DOHH2 (cell line): ENCODE measurements at regions not wholly inside any gene's neighbourhood (a gene's known extent, or its start where the extent isn't known, plus 50 kb on each side); places are given as distances from the start of the nearest gene placed in this dataset.

ENCODE experiments used
- H3F3A ChIP-seq: fragments of 200-600 bp; sonication (generic), shearing (Covaris generic); 2 replicates; pipeline ENCODE4 v1.6.0; 2016; ENCODE audit warnings: antibody characterized with exemption, mild to moderate bottlenecking; ENCODE audit not compliant: control insufficient read depth, insufficient read depth
- H3K27ac ChIP-seq: fragments of 200-600 bp; sonication (generic); 2 replicates; pipeline ENCODE4 v1.5.1; 2014; ENCODE audit warnings: low read depth, mild to moderate bottlenecking, low read length, moderate library complexity
- H3K27me3 ChIP-seq: fragments of 200-600 bp; sonication (generic); 2 replicates; pipeline ENCODE4 v1.6.1; 2014; ENCODE audit warnings: mild to moderate bottlenecking, low read length, mixed read lengths; ENCODE audit not compliant: control insufficient read depth
- H3K36me3 ChIP-seq: fragments of 200-600 bp; sonication (generic); 2 replicates; pipeline ENCODE4 v1.6.1; 2014; ENCODE audit warnings: mild to moderate bottlenecking, low read length, moderate library complexity, mixed read lengths; ENCODE audit not compliant: control insufficient read depth
- H3K4me1 ChIP-seq: fragments of 200-600 bp; sonication (generic); 2 replicates; pipeline ENCODE4 v1.6.1; 2014; ENCODE audit warnings: mild to moderate bottlenecking, low read length, mixed read lengths; ENCODE audit not compliant: control insufficient read depth
- H3K4me2 ChIP-seq: fragments of 200-600 bp; sonication (generic); 2 replicates; pipeline ENCODE4 v1.6.0; 2014; ENCODE audit warnings: mild to moderate bottlenecking, low read length, moderate library complexity
- H3K4me3 ChIP-seq: fragments of 200-600 bp; sonication (generic); 2 replicates; pipeline ENCODE4 v1.5.1; 2014; ENCODE audit warnings: mild to moderate bottlenecking, low read length, mixed read lengths
- H3K79me2 ChIP-seq: fragments of 200-600 bp; sonication (generic); 2 replicates; pipeline ENCODE4 v1.6.1; 2014; ENCODE audit warnings: mild to moderate bottlenecking, low read length, mixed read lengths; ENCODE audit not compliant: control insufficient read depth
- H3K9me2 ChIP-seq: fragments of 200-600 bp; sonication (generic); replicated peaks from 2 replicates; pipeline ENCODE4 v1.6.1; 2014; ENCODE audit warnings: mild to moderate bottlenecking, low read length, mixed read lengths; ENCODE audit not compliant: control insufficient read depth
- H3K9me3 ChIP-seq: fragments of 200-600 bp; sonication (generic); 2 replicates; pipeline ENCODE4 v1.6.1; 2014; ENCODE audit warnings: antibody characterized with exemption, low read length, mixed read lengths; ENCODE audit not compliant: control insufficient read depth, insufficient read depth
- H4K20me1 ChIP-seq: fragments of 200-600 bp; sonication (generic); 2 replicates; pipeline ENCODE4 v1.6.0; 2014; ENCODE audit warnings: low read depth, mild to moderate bottlenecking, antibody characterized with exemption, low read length, moderate library complexity; ENCODE audit not compliant: control insufficient read depth, insufficient read depth
- EZH2phosphoT487 ChIP-seq: fragments of 200-600 bp; sonication (generic); IDR thresholded peaks from 2 replicates; pipeline ENCODE4 v1.6.1; 2017; ENCODE audit warnings: borderline replicate concordance, mild to moderate bottlenecking, antibody characterized with exemption, low read length, moderate library complexity, mixed read lengths
- TF ChIP-seq, protein P1 (sequence below): fragments of 200-600 bp; sonication (generic); IDR thresholded peaks from one replicate; pipeline ENCODE4 v1.5.1; 2014; ENCODE audit warnings: antibody characterized with exemption, mild to moderate bottlenecking, low read depth, low read length; ENCODE audit not compliant: poor library complexity, severe bottlenecking

DNA sequence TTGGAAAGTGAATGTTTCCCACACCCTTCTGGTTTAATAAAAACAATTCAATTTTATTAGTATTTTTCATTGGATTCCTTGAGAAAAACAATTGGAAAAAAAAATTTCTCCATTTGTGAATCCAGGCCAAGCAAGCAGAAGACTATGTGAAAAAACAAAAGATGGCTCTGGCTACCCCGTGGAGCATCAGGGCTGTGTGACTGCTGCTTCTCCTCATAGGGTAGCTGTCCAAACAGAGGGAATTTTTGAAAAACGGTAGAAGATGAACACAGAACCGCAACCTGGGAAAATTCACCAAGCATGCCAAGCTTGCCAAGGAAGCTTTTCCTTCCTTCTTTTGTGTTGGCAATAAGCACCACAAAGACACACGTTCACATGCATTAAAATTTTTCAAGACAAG, 71.3 kb upstream of the ACVR2A start:
- Histone ChIP-seq H3K4me1 (no peaks in the 10 kb centered on the region), H3F3A (no peaks in the 10 kb centered on the region), H3K27ac (no peak overlapping the region), H3K27me3 (no peaks in the 10 kb centered on the region), H3K4me2 (no peak overlapping the region), H3K4me3 (no peak overlapping the region), H3K36me3 (no peaks in the 10 kb centered on the region), H3K9me3 (no peaks in the 10 kb centered on the region), H3K9me2 (no peaks in the 10 kb centered on the region), H3K79me2 (no peaks in the 10 kb centered on the region), H4K20me1 (no peaks in the 10 kb centered on the region)
- TF ChIP-seq, protein P1, sequence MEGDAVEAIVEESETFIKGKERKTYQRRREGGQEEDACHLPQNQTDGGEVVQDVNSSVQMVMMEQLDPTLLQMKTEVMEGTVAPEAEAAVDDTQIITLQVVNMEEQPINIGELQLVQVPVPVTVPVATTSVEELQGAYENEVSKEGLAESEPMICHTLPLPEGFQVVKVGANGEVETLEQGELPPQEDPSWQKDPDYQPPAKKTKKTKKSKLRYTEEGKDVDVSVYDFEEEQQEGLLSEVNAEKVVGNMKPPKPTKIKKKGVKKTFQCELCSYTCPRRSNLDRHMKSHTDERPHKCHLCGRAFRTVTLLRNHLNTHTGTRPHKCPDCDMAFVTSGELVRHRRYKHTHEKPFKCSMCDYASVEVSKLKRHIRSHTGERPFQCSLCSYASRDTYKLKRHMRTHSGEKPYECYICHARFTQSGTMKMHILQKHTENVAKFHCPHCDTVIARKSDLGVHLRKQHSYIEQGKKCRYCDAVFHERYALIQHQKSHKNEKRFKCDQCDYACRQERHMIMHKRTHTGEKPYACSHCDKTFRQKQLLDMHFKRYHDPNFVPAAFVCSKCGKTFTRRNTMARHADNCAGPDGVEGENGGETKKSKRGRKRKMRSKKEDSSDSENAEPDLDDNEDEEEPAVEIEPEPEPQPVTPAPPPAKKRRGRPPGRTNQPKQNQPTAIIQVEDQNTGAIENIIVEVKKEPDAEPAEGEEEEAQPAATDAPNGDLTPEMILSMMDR: no peak
- TF ChIP-seq EZH2phosphoT487: no peak

DNA sequence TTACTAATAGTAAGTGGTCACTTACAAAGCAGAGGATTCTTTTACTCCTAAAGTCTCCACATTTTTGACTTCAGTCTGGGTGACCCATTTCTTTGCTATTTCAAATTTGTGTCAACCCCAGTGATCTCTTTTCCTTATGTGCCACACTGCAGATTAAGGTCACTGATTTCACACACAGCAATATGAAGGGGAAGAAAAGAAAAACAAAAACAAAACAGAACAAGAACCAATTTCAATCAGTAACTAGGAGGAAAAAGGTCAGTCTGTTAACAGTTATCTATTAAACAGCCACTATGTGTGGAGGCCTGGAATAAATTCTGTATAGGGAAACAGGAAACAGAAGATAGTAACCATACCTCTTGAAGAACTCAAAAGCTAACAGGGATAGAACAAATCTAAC, 72.0 kb upstream of the ACVR2A start:
- no peaks in the 10 kb centered on the region for H3K9me2 ChIP-seq
- H3K4me2 ChIP-seq: no peak overlapping the region
- no peaks in the 10 kb centered on the region for H3K27me3 ChIP-seq
- no peak overlapping the region for H3K27ac ChIP-seq
- no peaks in the 10 kb centered on the region for H3K4me1 ChIP-seq
- no peaks in the 10 kb centered on the region for H3K9me3 ChIP-seq
- H3K79me2 ChIP-seq: no peaks in the 10 kb centered on the region
- no peaks in the 10 kb centered on the region for H3K36me3 ChIP-seq
- no peak overlapping the region for H3K4me3 ChIP-seq
- no peak for TF ChIP-seq EZH2phosphoT487
- TF ChIP-seq, protein P1: no peak
- H4K20me1 ChIP-seq: no peaks in the 10 kb centered on the region
- no peaks in the 10 kb centered on the region for H3F3A ChIP-seq

DNA sequence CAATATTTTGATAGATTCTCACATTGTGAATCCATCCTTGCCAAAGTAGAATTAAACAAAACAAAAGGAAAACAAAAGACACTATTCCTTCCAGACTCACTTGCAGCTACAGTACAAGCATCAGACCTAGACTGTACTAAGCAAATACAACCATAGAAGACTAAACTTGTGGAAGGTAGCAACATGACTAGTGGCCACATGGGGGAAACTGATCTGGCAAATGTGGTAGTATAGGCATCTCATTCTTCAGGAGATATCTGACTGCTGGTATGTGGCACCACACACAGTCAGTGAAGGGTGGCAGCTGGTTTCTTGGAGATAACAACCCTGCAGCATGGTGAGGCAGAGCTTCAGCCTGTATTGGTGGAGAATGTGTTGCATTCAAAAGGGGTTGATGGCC, 81.0 kb upstream of the ACVR2A start:
- Histone ChIP-seq H4K20me1 (no peaks in the 10 kb centered on the region), H3K4me2 (no peak overlapping the region), H3K27ac (no peak overlapping the region), H3K4me1 (no peaks in the 10 kb centered on the region), H3K79me2 (no peaks in the 10 kb centered on the region), H3F3A (no peaks in the 10 kb centered on the region), H3K4me3 (no peak overlapping the region), H3K36me3 (no peaks in the 10 kb centered on the region), H3K9me2 (no peaks in the 10 kb centered on the region), H3K9me3 (peaks cover 4% of the 10 kb centered on the region; the same call in 1 of the 2 replicates), H3K27me3 (no peaks in the 10 kb centered on the region)
- TF ChIP-seq, protein P1: no peak
- TF ChIP-seq EZH2phosphoT487: no peak

DNA sequence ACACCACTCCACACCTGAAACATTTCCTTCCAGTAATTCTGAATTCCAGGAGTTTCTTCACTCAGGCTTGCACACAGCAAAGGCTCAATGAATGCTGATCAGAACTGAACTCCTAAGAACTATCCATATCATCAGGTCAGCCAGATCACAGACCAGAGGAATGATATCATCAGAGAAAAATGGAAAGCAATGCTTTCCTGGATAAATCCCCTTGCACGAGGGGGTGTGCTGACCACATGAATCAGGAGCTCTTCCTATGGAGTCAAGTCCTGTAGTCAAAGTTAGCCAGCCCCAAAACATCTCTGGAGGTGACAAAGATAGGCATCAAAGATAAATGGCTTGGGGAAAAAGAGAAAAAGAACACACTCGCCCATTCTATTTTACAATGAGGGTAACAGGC, 83.8 kb upstream of the ACVR2A start:
- H3K27me3 ChIP-seq: no peaks in the 10 kb centered on the region
- TF ChIP-seq, protein P1: no peak
- TF ChIP-seq EZH2phosphoT487: no peak
- H3K4me2 ChIP-seq: no peak overlapping the region
- H3K36me3 ChIP-seq: no peaks in the 10 kb centered on the region
- H3K9me2 ChIP-seq: no peaks in the 10 kb centered on the region
- H3K27ac ChIP-seq: no peak overlapping the region
- no peaks in the 10 kb centered on the region for H4K20me1 ChIP-seq
- H3K79me2 ChIP-seq: no peaks in the 10 kb centered on the region
- H3F3A ChIP-seq: no peaks in the 10 kb centered on the region
- no peak overlapping the region for H3K4me3 ChIP-seq
- H3K4me1 ChIP-seq: no peaks in the 10 kb centered on the region
- peaks cover 4% of the 10 kb centered on the region; the same call in 1 of the 2 replicates for H3K9me3 ChIP-seq
